ENCODE measurements at regions not wholly inside any gene's neighbourhood (a gene's known extent, or its start where the extent isn't known, plus 50 kb on each side); places are given as distances from the start of the nearest gene placed in this dataset.

- TF ChIP-seq CTCF (IDR thresholded peaks at IDR 0.05; ENCODE audit: poor library complexity, severe bottlenecking): no peak
- no peak for TF ChIP-seq REST (IDR thresholded peaks at IDR 0.05; ENCODE audit: borderline replicate concordance)
- TF ChIP-seq RAD21 (conservative IDR thresholded peaks at IDR 0.05): no peak
- TF ChIP-seq EP300 (conservative IDR thresholded peaks at IDR 0.05; ENCODE audit: poor library complexity, severe bottlenecking): no peak
- TF ChIP-seq POLR2AphosphoS5 (IDR thresholded peaks at IDR 0.05): no peak
- TF ChIP-seq TAF1 (IDR thresholded peaks at IDR 0.05; ENCODE audit: low read depth): no peak
- TF ChIP-seq EZH2 (IDR thresholded peaks at IDR 0.05; ENCODE audit: borderline replicate concordance, insufficient read depth, low read length, poor library complexity, severe bottlenecking): no peak
- no peak for TF ChIP-seq SMC3 (conservative IDR thresholded peaks at IDR 0.05; ENCODE audit: poor library complexity)
These were observed 272.6 kb downstream of the MATN1 start for GRCh38 chr1:30450818-30451233.

Data from neural cell (in vitro differentiated cells).